GM20000 (cell line): ENCODE measurements at regions not wholly inside any gene's neighbourhood (a gene's known extent, or its start where the extent isn't known, plus 50 kb on each side); places are given as distances from the start of the nearest gene placed in this dataset.

Experiments used
- DNase-seq: peaks from one replicate; pipeline ENCODE4 v3.0.0; 2012; ENCODE audit warnings: low spot score
- TF ChIP-seq, protein P1 (sequence below): IDR thresholded peaks from 2 replicates; pipeline ENCODE4 v1.5.1; 2012; ENCODE audit warnings: mild to moderate bottlenecking, control low read depth; ENCODE audit errors: extremely low read depth, missing control alignments

DNA sequence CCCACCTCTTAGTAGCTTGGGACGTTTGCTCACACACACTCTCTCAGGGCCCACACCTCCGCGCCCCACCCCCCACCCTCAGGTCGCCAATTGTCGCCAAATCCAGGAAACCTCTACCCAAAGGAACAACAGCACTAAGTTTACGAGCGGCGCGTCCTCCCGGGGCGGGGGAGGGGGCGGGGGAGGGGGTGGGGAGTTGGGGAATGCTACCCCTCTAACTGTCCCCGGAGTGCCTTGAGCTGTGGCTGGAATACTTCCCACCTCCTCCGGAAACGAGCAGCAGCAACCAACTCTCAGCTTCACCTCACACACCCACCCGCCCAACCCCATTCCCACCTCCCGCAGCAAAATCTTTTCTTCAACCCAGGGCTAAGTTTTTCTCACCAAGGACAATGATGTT lies 135.6 kb upstream of the ZIC3 start:
- no peak for DNase-seq
- TF ChIP-seq, protein P1, sequence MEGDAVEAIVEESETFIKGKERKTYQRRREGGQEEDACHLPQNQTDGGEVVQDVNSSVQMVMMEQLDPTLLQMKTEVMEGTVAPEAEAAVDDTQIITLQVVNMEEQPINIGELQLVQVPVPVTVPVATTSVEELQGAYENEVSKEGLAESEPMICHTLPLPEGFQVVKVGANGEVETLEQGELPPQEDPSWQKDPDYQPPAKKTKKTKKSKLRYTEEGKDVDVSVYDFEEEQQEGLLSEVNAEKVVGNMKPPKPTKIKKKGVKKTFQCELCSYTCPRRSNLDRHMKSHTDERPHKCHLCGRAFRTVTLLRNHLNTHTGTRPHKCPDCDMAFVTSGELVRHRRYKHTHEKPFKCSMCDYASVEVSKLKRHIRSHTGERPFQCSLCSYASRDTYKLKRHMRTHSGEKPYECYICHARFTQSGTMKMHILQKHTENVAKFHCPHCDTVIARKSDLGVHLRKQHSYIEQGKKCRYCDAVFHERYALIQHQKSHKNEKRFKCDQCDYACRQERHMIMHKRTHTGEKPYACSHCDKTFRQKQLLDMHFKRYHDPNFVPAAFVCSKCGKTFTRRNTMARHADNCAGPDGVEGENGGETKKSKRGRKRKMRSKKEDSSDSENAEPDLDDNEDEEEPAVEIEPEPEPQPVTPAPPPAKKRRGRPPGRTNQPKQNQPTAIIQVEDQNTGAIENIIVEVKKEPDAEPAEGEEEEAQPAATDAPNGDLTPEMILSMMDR: no peak

DNA sequence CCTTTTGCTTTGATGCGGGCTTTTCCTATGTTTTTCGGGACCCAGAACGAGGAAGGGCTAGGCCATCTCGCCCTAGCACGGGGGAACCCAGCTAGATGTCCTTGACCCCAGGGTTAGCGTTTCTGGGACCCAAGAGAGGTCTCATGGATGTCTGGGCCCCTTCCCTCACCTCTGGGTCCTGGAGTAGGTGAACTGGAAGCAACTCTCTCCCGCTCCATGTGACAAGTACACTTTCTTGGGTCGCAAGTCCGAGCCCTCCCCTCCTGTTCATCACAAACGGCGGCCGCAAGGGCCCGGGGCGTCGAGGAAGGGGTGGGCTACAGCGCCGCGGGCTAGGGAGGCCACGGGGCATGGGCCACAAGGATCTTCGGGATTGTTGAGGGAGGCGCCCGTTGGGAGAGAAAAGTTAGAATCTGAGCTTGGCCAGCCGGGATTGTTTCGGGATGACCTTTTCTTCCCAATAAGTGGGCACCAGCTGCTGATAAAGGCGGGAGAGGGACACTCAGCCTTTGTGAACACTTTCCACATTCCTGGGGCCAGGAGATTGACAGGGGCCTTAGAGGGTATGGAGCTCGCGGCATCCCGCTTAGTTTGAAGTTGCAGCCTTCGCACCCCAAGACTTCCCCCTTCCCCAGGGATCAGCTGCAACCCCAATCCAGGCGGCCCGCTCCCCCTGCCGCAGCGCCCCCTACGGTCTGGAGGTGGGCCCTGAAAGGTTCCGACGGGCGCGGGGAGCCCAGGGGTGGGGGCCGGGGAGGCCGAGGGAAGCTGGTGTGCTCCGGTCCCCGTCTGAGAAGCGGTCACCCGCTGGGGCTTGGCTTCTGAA lies 136.9 kb upstream of the ZIC3 start:
- TF ChIP-seq, protein P1: no peak
- DNase-seq: no peak

DNA sequence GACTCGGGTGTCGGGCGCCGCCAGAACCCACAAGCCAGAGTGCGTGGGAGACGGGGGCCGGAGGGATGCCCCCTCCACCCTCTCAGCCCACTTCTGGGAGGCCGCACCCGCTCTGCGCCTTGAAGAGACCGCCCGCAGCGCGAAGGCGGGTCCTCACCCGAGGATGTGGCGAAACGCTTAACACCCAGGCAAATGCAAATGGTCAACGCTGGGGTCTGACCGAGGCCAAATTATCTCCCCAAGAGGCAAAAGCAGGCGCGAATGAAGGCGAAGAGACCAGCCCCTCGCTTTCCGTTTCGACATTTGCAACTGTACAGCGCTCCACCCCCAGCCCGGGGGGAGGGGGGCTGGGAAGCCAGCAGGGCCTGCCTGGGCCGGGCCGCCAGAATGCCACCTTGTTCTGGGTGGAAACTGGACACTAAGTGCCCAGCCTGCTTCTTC lies 137.7 kb upstream of the ZIC3 start:
- DNase-seq: peak; percentile 18

DNA sequence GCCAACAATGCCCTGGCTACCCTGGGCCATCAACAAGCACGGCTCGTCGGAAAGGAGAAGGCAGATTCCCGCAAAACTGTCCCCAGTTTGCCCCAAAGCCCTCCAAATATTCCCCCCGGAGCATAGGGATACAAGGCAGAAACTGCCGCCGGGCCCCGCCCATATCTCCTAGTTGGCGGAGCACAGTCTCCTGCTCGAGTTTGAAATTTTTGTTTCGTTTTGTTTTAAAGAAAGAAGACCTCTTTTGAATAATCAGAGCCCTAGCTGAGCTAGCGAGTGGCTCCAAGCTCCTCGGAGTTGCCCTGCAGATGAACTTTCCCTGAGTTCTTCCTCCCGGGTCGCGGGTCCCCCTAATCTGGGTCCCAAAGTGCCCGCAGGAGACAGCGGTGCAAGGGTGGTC lies 138.1 kb upstream of the ZIC3 start:
- DNase-seq: no peak

More for the DNA sequence above, 137.7 kb upstream of the ZIC3 start:
- TF ChIP-seq, protein P1: no peak

DNA sequence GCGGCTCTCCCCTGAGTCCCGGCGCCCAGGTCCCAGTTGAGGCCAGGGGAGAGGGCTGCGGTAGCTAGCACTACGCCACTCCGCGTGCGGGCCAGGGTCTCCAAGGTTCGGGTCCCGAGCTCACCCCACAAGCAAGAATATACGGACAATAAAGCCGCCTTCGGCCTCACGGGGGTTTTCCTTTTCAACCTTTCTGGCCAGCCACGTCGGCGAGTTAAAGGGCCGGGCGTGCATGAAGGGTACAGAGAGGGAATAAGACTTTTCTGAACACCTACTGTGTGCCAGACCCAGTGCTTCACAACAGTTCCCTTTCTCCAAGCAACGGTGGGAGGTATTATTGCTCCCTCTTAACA lies 138.5 kb upstream of the ZIC3 start:
- TF ChIP-seq, protein P1: no peak

More for the DNA sequence above, 138.1 kb upstream of the ZIC3 start:
- TF ChIP-seq, protein P1: no peak

DNA sequence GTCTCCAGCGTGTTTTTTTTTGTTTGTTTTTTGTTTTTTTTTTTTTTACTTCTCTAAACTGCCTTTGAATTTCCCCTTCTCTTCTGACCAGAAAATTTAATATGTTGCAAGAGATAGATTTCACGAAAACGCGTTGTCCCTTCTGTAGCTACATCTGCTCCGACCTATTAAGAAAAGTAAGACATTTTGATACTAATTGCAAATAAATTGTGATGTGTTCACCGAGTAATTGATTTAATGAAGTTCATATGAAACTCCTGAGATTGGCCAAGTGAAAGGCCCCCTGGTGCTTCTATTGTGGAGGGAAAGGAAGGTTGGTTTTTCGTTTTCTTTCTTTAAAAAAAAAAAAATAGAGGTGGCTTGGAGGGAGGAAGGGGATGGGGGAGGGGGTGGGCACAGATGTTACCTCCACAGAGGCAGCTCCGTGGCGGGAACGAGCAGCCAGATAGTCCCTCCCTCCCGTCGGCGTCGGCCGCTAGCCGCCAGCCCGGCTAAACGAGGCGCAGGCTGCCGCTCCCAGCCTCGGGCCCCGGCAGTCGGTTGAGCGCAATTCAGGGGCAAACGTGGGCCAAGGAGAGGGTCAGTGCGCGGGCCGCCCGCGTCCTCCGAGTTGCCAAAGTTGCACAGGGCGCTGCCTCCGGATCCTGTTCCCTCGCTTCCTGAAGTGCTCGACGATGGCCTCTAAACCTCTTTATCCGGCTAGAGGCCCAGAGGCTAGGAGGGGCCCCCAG lies 139.1 kb upstream of the ZIC3 start:
- TF ChIP-seq, protein P1: no peak
- no peak for DNase-seq

More for the DNA sequence above, 138.5 kb upstream of the ZIC3 start:
- DNase-seq: no peak

DNA sequence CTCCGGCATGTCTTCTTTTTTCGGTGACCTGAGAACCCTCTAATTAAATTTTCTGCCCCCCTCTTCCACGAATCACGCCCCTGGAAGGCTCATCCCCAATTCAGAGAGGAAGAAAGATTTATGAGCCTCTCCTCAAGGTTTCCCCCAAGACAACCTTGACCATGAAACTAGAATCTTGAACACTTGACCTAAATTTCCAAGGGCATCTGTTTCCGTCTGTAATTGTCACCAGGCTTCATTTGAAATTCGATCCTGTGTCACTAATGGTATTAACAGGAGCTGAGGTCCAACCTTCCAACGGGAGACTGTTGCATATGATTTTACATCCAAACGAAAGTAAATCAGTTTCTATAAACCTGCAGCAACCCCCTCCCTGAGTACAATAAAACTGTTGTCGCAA lies 139.9 kb upstream of the ZIC3 start:
- TF ChIP-seq, protein P1: no peak

More for the DNA sequence above, 139.9 kb upstream of the ZIC3 start:
- no peak for DNase-seq
